ENCODE measurements at regions not wholly inside any gene's neighbourhood (a gene's known extent, or its start where the extent isn't known, plus 50 kb on each side); places are given as distances from the start of the nearest gene placed in this dataset.
A peak's percentile ranks its signal among the peaks of the same experiment; 100 is the strongest.

DNA sequence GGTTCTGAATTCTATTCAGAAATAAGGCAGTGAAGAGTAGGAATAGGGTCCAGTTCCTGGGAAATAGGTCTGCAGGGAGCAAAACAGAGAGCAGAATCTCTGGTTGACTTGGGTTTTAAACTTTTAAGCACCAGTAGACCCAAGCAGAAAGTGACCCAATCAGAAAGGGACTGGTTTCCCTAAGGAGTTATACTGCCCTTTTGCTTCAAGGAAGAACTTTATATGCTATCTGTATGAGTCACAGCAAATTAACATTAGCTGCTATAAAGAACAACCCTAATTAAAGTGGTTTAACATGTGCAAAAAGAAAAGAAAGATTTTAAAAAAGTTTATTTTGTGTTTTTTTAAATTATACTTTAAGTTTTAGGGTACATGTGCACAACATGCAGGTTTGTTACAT, 263.6 kb upstream of the EMCN start:
- TF ChIP-seq, protein P1, sequence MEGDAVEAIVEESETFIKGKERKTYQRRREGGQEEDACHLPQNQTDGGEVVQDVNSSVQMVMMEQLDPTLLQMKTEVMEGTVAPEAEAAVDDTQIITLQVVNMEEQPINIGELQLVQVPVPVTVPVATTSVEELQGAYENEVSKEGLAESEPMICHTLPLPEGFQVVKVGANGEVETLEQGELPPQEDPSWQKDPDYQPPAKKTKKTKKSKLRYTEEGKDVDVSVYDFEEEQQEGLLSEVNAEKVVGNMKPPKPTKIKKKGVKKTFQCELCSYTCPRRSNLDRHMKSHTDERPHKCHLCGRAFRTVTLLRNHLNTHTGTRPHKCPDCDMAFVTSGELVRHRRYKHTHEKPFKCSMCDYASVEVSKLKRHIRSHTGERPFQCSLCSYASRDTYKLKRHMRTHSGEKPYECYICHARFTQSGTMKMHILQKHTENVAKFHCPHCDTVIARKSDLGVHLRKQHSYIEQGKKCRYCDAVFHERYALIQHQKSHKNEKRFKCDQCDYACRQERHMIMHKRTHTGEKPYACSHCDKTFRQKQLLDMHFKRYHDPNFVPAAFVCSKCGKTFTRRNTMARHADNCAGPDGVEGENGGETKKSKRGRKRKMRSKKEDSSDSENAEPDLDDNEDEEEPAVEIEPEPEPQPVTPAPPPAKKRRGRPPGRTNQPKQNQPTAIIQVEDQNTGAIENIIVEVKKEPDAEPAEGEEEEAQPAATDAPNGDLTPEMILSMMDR (conservative IDR thresholded peaks at IDR 0.05; ENCODE audit: low read length), result no peak
- no peak overlapping the region for H3K4me3 ChIP-seq (ENCODE audit: low read length)
- DNase-seq (ENCODE audit: low read depth), result no peak

- H3K4me3 ChIP-seq (ENCODE audit: low read length), result no peak overlapping the region
- no peak for DNase-seq (ENCODE audit: low read depth)
- TF ChIP-seq, protein P1 (conservative IDR thresholded peaks at IDR 0.05; ENCODE audit: low read length), result no peak
Observed at GRCh38 chr4:100780126-100780525, 262.3 kb upstream of the EMCN start.

DNA sequence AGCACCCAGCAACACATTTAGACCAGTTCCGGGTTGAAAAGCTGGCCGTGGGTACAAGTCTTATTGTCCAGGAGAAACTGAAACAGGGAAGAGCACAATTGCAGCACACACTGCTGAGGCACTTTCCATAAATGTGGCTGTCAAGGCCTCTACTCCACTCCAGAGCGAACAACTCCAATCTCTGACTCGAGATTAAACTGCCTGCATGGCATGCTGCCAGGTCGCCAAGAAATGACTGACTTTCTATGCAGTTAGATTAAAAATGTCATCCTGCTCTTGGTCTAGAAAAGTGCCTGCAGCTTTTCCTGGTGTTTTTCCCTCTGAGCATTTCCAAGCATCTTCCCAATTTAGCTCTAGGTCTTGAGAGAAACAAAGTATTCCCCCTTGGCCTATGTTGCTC, 260.6 kb upstream of the EMCN start:
- TF ChIP-seq, protein P1 (conservative IDR thresholded peaks at IDR 0.05; ENCODE audit: low read length), result no peak
- no peak for DNase-seq (ENCODE audit: low read depth)
- no peak overlapping the region for H3K4me3 ChIP-seq (ENCODE audit: low read length)

- DNase-seq (ENCODE audit: low read depth), result no peak
- no peak overlapping the region for H3K4me3 ChIP-seq (ENCODE audit: low read length)
- TF ChIP-seq, protein P1 (conservative IDR thresholded peaks at IDR 0.05; ENCODE audit: low read length), result no peak
Observed at GRCh38 chr4:100762738-100763137, 244.9 kb upstream of the EMCN start.

- TF ChIP-seq, protein P1 (conservative IDR thresholded peaks at IDR 0.05; ENCODE audit: low read length), result no peak
- no peak overlapping the region for H3K4me3 ChIP-seq (ENCODE audit: low read length)
Observed at GRCh38 chr4:100754751-100755150, 236.9 kb upstream of the EMCN start.

GRCh38 chr4:100746141-100746739, 228.4 kb upstream of the EMCN start:
- DNase-seq (ENCODE audit: low read depth), result no peak
- no peak overlapping the region for H3K4me3 ChIP-seq (ENCODE audit: low read length)
- TF ChIP-seq, protein P1 (conservative IDR thresholded peaks at IDR 0.05; ENCODE audit: low read length), result no peak

More at GRCh38 chr4:100754751-100755150, 236.9 kb upstream of the EMCN start:
- DNase-seq (ENCODE audit: low read depth), result peak; percentile 4

DNA sequence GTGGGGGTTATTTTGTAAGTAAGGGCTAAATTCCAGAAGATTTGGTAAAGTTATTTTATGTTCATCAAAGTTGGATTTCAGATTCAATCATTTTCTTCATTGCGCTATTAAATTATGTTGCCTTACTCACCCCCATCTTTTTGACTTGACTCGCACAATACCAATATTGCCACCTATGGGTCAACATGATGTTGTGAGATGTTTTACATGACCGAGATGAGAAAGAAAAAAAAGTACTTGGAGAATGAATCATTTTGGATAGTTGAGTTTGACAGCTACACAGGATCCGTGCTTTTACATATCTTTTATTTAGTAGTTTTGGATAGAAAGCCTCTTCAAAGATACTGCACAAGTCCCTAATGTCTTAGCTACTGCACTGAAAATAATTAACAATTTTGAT, 224.2 kb upstream of the EMCN start:
- no peak overlapping the region for H3K4me3 ChIP-seq (ENCODE audit: low read length)
- DNase-seq (ENCODE audit: low read depth), result peak; percentile 45
- TF ChIP-seq, protein P1 (conservative IDR thresholded peaks at IDR 0.05; ENCODE audit: low read length), result peak; percentile 52
